ENCODE measurements at regions not wholly inside any gene's neighbourhood (a gene's known extent, or its start where the extent isn't known, plus 50 kb on each side); places are given as distances from the start of the nearest gene placed in this dataset.

- no peak overlapping the region for H3K27ac ChIP-seq
- H3K36me3 ChIP-seq (ENCODE audit: low read depth, missing control alignments) = no peaks in the 10 kb centered on the region
- TF ChIP-seq POLR2A (IDR thresholded peaks at IDR 0.05) (no peak), CTCF (IDR thresholded peaks at IDR 0.05) (no peak)
- H3K4me1 ChIP-seq = no peaks in the 10 kb centered on the region
- intact Hi-C loops (cut with DNase I; ENCODE audit: low total_unique reads) = no loop called here
- no peaks in the 10 kb centered on the region for H3K27me3 ChIP-seq
- DNase-seq = no peak
- H3K9me3 ChIP-seq = no peaks in the 10 kb centered on the region
- 83 to 95% methylated on average over 1 of the region's 1 CpG for WGBS, 2 donors
- H3K4me3 ChIP-seq = no peak overlapping the region
Observed at GRCh38 chr18:41227993-41228392, 727.0 kb upstream of the PIK3C3 start.

GRCh38 chr18:41226911-41227310 lies 728.1 kb upstream of the PIK3C3 start:
- Histone ChIP-seq H3K4me3 (no peak overlapping the region), H3K36me3 (ENCODE audit: low read depth, missing control alignments) (no peaks in the 10 kb centered on the region), H3K27ac (no peak overlapping the region), H3K27me3 (no peaks in the 10 kb centered on the region), H3K4me1 (no peaks in the 10 kb centered on the region), H3K9me3 (no peaks in the 10 kb centered on the region)
- 90 to 95% methylated on average over 4 of the region's 4 CpGs for WGBS, 2 donors
- TF ChIP-seq CTCF (IDR thresholded peaks at IDR 0.05) (no peak), POLR2A (IDR thresholded peaks at IDR 0.05) (no peak)
- no peak for DNase-seq
- intact Hi-C loops (cut with DNase I; ENCODE audit: low total_unique reads) = no loop called here

- Histone ChIP-seq H3K4me3 (no peak overlapping the region), H3K36me3 (ENCODE audit: low read depth, missing control alignments) (no peaks in the 10 kb centered on the region), H3K9me3 (no peaks in the 10 kb centered on the region), H3K27me3 (no peaks in the 10 kb centered on the region), H3K27ac (no peak overlapping the region), H3K4me1 (no peaks in the 10 kb centered on the region)
- intact Hi-C loops (cut with DNase I; ENCODE audit: low total_unique reads) = no loop called here
- WGBS, 2 donors = 75 to 78% methylated on average over 1 of the region's 1 CpG
- TF ChIP-seq POLR2A (IDR thresholded peaks at IDR 0.05) = no peak
- TF ChIP-seq CTCF (IDR thresholded peaks at IDR 0.05) = no peak
- no peak for DNase-seq
Observed at GRCh38 chr18:41226186-41226585, 728.8 kb upstream of the PIK3C3 start.

GRCh38 chr18:41216341-41217003 lies 738.6 kb upstream of the PIK3C3 start:
- H3K27me3 ChIP-seq = no peaks in the 10 kb centered on the region
- no peaks in the 10 kb centered on the region for H3K4me1 ChIP-seq
- H3K27ac ChIP-seq = no peak overlapping the region
- no peak for TF ChIP-seq POLR2A (IDR thresholded peaks at IDR 0.05)
- TF ChIP-seq CTCF (IDR thresholded peaks at IDR 0.05) = no peak
- no peaks in the 10 kb centered on the region for H3K36me3 ChIP-seq (ENCODE audit: low read depth, missing control alignments)
- no peak overlapping the region for H3K4me3 ChIP-seq
- WGBS, 2 donors = 44 to 54% methylated on average over 4 of the region's 4 CpGs
- intact Hi-C loops (cut with DNase I; ENCODE audit: low total_unique reads) = no loop called here
- no peak for DNase-seq
- H3K9me3 ChIP-seq = no peaks in the 10 kb centered on the region

GRCh38 chr18:41207706-41208105 lies 747.3 kb upstream of the PIK3C3 start:
- intact Hi-C loops (cut with DNase I; ENCODE audit: low total_unique reads) = no loop called here
- 52 to 66% methylated on average over 2 of the region's 2 CpGs for WGBS, 2 donors
- TF ChIP-seq CTCF (IDR thresholded peaks at IDR 0.05) (no peak), POLR2A (IDR thresholded peaks at IDR 0.05) (no peak)

More at GRCh38 chr18:41207706-41208105, 747.3 kb upstream of the PIK3C3 start:
- Histone ChIP-seq H3K36me3 (ENCODE audit: low read depth, missing control alignments) (no peaks in the 10 kb centered on the region), H3K4me1 (no peaks in the 10 kb centered on the region), H3K4me3 (no peak overlapping the region), H3K27ac (no peak overlapping the region), H3K9me3 (no peaks in the 10 kb centered on the region), H3K27me3 (no peaks in the 10 kb centered on the region)
- DNase-seq = no peak

Data from testis (tissue), 2 donors.